KMS-11 (cell line): ENCODE measurements at regions not wholly inside any gene's neighbourhood (a gene's known extent, or its start where the extent isn't known, plus 50 kb on each side); places are given as distances from the start of the nearest gene placed in this dataset.

Source experiments
- H2AFZ ChIP-seq: fragments of 200-600 bp; sonication (generic); 2 replicates; pipeline ENCODE4 v1.6.1; 2016; ENCODE audit warnings: antibody characterized with exemption, mixed run types, low read depth
- H3K27ac ChIP-seq: fragments of 200-600 bp; sonication (generic); 2 replicates; pipeline ENCODE4 v1.6.1; 2016; ENCODE audit warnings: mild to moderate bottlenecking, mixed run types
- H3K27me3 ChIP-seq: fragments of 200-600 bp; sonication (generic); 2 replicates; pipeline ENCODE4 v1.6.1; 2017; ENCODE audit warnings: mild to moderate bottlenecking, low read depth, mixed run types, moderate library complexity; ENCODE audit not compliant: insufficient read depth
- H3K36me3 ChIP-seq: fragments of 200-600 bp; sonication (generic); 2 replicates; pipeline ENCODE4 v1.6.1; 2017; ENCODE audit warnings: mild to moderate bottlenecking, mixed run types; ENCODE audit not compliant: insufficient read depth
- H3K4me1 ChIP-seq: fragments of 200-600 bp; sonication (generic); 2 replicates; pipeline ENCODE4 v1.6.1; 2016; ENCODE audit warnings: mild to moderate bottlenecking, low read depth, mixed run types; ENCODE audit not compliant: poor library complexity, severe bottlenecking
- H3K4me2 ChIP-seq: fragments of 200-600 bp; sonication (generic); 2 replicates; pipeline ENCODE4 v1.7.0; 2016; ENCODE audit warnings: mild to moderate bottlenecking, mixed run types
- H3K4me3 ChIP-seq: fragments of 200-600 bp; sonication (generic); IDR thresholded peaks from 2 replicates; pipeline ENCODE4 v1.6.1; 2017; ENCODE audit warnings: low read depth, low read length, mixed read lengths; ENCODE audit not compliant: insufficient read depth
- H3K79me2 ChIP-seq: fragments of 200-600 bp; sonication (generic); 2 replicates; pipeline ENCODE4 v1.6.1; 2016; ENCODE audit warnings: low read depth, mixed run types; ENCODE audit not compliant: insufficient read depth
- H3K9ac ChIP-seq: fragments of 200-600 bp; sonication (generic); 2 replicates; pipeline ENCODE4 v1.6.1; 2016; ENCODE audit warnings: mild to moderate bottlenecking, mixed run types
- H4K20me1 ChIP-seq: fragments of 200-600 bp; sonication (generic); 2 replicates; pipeline ENCODE4 v1.6.1; 2016; ENCODE audit warnings: mild to moderate bottlenecking, mixed run types; ENCODE audit not compliant: insufficient read depth
- CTCF ChIP-seq: fragments of 200-600 bp; sonication (generic); conservative IDR thresholded peaks from 2 replicates; pipeline ENCODE4 v1.6.1; 2017; ENCODE audit warnings: low read depth, mild to moderate bottlenecking, antibody characterized with exemption, low read length, moderate library complexity, mixed read lengths

- no peak overlapping the region for H2AFZ ChIP-seq
- no peaks in the 10 kb centered on the region for H3K27me3 ChIP-seq
- H3K4me2 ChIP-seq: no peak overlapping the region
- no peak for TF ChIP-seq CTCF
- no peak overlapping the region for H3K27ac ChIP-seq
- no peaks in the 10 kb centered on the region for H3K79me2 ChIP-seq
- no peaks in the 10 kb centered on the region for H4K20me1 ChIP-seq
- no peaks in the 10 kb centered on the region for H3K36me3 ChIP-seq
- no peak overlapping the region for H3K4me3 ChIP-seq
- H3K4me1 ChIP-seq: no peaks in the 10 kb centered on the region
- no peak overlapping the region for H3K9ac ChIP-seq
Measured at GRCh38 chr11:81224396-81224795, 1509.3 kb downstream of the FAM181B start.

GRCh38 chr11:81222491-81222890 lies 1511.2 kb downstream of the FAM181B start:
- no peak overlapping the region for H3K27ac ChIP-seq
- no peaks in the 10 kb centered on the region for H3K36me3 ChIP-seq
- no peaks in the 10 kb centered on the region for H3K79me2 ChIP-seq
- no peak overlapping the region for H3K9ac ChIP-seq
- no peaks in the 10 kb centered on the region for H3K27me3 ChIP-seq
- no peak overlapping the region for H3K4me2 ChIP-seq
- no peak overlapping the region for H3K4me3 ChIP-seq
- no peaks in the 10 kb centered on the region for H3K4me1 ChIP-seq
- TF ChIP-seq CTCF: no peak
- no peak overlapping the region for H2AFZ ChIP-seq
- no peaks in the 10 kb centered on the region for H4K20me1 ChIP-seq

- Histone ChIP-seq H3K9ac (no peak overlapping the region), H2AFZ (no peak overlapping the region), H4K20me1 (no peaks in the 10 kb centered on the region), H3K79me2 (no peaks in the 10 kb centered on the region), H3K27me3 (no peaks in the 10 kb centered on the region), H3K4me3 (no peak overlapping the region), H3K4me1 (no peaks in the 10 kb centered on the region), H3K4me2 (no peak overlapping the region), H3K27ac (no peak overlapping the region), H3K36me3 (no peaks in the 10 kb centered on the region; the same call in 1 of the 2 replicates)
- TF ChIP-seq CTCF: no peak
Measured at GRCh38 chr11:81220146-81220895, 1513.3 kb downstream of the FAM181B start.

- no peak overlapping the region for H3K27ac ChIP-seq
- H4K20me1 ChIP-seq: no peaks in the 10 kb centered on the region
- H3K4me1 ChIP-seq: no peaks in the 10 kb centered on the region
- TF ChIP-seq CTCF: no peak
- no peaks in the 10 kb centered on the region for H3K27me3 ChIP-seq
- H3K9ac ChIP-seq: no peak overlapping the region
- H3K4me2 ChIP-seq: no peak overlapping the region
- no peak overlapping the region for H3K4me3 ChIP-seq
- no peaks in the 10 kb centered on the region for H3K79me2 ChIP-seq
- H2AFZ ChIP-seq: no peak overlapping the region
- H3K36me3 ChIP-seq: no peaks in the 10 kb centered on the region; the same call in 1 of the 2 replicates
Measured at GRCh38 chr11:81219661-81220060, 1514.0 kb downstream of the FAM181B start.
